Ectodermal cell (in vitro differentiated cells): ENCODE measurements at regions not wholly inside any gene's neighbourhood (a gene's known extent, or its start where the extent isn't known, plus 50 kb on each side); places are given as distances from the start of the nearest gene placed in this dataset.

ENCODE experiments used
- H3K27ac ChIP-seq: 2 replicates; pipeline ENCODE4 v1.7.0; 2013; ENCODE audit warnings: mild to moderate bottlenecking, low read depth, low read length; ENCODE audit not compliant: insufficient read depth, poor library complexity, severe bottlenecking
- H3K27me3 ChIP-seq: 2 replicates; pipeline ENCODE4 v1.7.0; 2013; ENCODE audit warnings: mild to moderate bottlenecking, low read length; ENCODE audit not compliant: insufficient read depth, control insufficient read depth, poor library complexity, severe bottlenecking
- H3K36me3 ChIP-seq: one replicate; pipeline ENCODE4 v1.7.0; 2013; ENCODE audit warnings: low read length; ENCODE audit not compliant: control insufficient read depth, insufficient read depth
- H3K4me1 ChIP-seq: one replicate; pipeline ENCODE4 v1.7.0; 2013; ENCODE audit warnings: low read length; ENCODE audit not compliant: control insufficient read depth, insufficient read depth
- H3K4me3 ChIP-seq: 2 replicates; pipeline ENCODE4 v1.7.0; 2013; ENCODE audit warnings: low read depth, low read length, control low read depth; ENCODE audit not compliant: insufficient read depth
- H3K9me3 ChIP-seq: 2 replicates; pipeline ENCODE4 v1.7.0; 2013; ENCODE audit warnings: mild to moderate bottlenecking, low read length, moderate library complexity; ENCODE audit not compliant: control insufficient read depth
- WGBS, 2 experiments: methylation state at CpG; one replicate each; pipeline ENCODE4 v1.1.7; 2013; ENCODE audit warnings: missing lambda C conversion rate in 2 of 2; 5-methylcytosine and 5-hydroxymethylcytosine counted together

DNA sequence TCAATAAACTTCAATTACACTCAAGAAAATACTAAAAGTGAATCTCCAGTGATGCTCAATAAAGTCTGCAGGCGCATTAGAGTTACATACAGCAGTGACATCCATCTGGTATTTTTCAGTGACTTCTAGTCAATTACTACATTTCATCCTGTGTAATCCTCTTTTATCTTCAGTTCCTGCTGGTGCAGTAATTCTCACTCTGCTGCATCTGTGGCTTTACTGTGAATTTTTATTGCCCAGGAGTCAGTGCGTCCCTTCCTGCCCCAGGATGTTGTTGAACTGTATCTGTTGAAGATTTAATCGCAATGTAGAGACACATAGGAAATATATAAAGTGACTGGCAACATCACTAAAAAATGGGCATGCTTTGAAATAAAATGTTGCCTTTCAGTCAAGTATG, 196.3 kb upstream of the TMTC4 start:
- no peaks in the 10 kb centered on the region for H3K36me3 ChIP-seq
- H3K4me3 ChIP-seq: no peak overlapping the region
- no peak overlapping the region for H3K27ac ChIP-seq
- no peaks in the 10 kb centered on the region for H3K27me3 ChIP-seq
- H3K9me3 ChIP-seq: no peaks in the 10 kb centered on the region
- 94 to 99% methylated on average over 3 of the region's 3 CpGs for WGBS, 2 experiments
- H3K4me1 ChIP-seq: no peaks in the 10 kb centered on the region

DNA sequence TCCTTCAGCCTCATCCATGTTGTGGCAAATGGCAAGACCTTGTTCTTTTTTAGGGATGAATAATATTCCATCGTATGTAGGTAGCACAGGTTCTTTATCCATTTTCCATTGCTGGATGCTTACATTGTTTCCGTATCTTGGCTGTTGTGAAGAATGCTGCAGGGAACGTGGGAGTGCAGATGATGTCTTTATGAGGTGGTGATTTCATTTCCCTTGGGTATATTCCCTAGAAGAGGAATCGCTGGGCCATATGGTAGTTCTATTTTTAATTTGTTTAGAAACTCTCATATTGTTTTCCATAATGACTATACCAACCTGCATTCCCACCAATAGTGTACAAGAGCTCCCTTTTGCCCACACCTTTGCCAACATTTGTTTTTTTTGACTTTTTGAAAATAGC, 186.3 kb upstream of the TMTC4 start:
- 93 to 98% methylated on average over 4 of the region's 4 CpGs for WGBS, 2 experiments
- no peaks in the 10 kb centered on the region for H3K4me1 ChIP-seq
- H3K36me3 ChIP-seq: no peaks in the 10 kb centered on the region
- H3K9me3 ChIP-seq: no peaks in the 10 kb centered on the region
- H3K4me3 ChIP-seq: no peak overlapping the region
- H3K27ac ChIP-seq: no peak overlapping the region
- H3K27me3 ChIP-seq: no peaks in the 10 kb centered on the region

DNA sequence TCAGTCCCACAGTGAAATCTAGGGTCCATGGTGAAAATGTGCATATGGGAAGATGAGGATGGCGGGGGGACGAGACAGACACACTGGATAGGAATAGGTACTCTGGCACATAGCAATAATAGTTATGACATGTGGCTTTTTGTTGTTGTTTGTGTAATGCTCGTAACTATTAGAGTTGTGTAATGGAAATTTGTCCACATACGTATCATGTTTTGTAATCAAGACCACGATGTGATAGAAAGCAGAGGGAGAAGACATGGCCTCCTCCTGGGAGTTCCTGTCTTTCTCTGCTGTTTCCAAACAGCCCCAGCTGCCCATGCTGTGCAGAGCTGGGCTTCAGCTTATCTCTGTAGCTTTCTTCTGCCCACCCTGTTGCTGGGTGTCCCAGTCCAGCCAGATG, 185.3 kb upstream of the TMTC4 start:
- WGBS, 2 experiments: 94 to 96% methylated on average over 5 of the region's 5 CpGs
- H3K27ac ChIP-seq: no peak overlapping the region
- no peaks in the 10 kb centered on the region for H3K36me3 ChIP-seq
- H3K9me3 ChIP-seq: no peaks in the 10 kb centered on the region
- H3K4me3 ChIP-seq: no peak overlapping the region
- H3K27me3 ChIP-seq: no peaks in the 10 kb centered on the region
- H3K4me1 ChIP-seq: no peaks in the 10 kb centered on the region

DNA sequence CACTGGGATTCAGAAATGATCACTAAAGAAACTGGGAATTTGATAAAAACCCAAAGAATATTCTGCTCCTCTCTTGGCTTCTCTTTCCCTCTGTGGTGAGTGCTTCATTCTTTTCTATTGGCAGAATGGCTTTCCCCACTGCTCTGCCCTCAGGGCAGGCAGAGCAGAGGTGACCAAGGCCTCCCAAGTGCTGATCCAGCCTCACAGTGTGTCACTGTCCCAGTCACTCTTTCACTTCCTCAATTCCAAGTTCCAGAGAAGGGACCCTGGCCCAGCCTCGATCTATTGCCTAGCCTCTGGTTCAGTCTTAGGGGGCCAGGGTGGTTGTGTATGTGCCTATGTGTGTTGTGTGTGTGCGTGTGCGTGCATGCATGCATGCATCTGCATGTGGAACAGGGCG, 180.6 kb upstream of the TMTC4 start:
- 95 to 96% methylated on average over 4 of the region's 4 CpGs for WGBS, 2 experiments
- Histone ChIP-seq H3K9me3 (no peaks in the 10 kb centered on the region), H3K4me3 (no peak overlapping the region), H3K27me3 (no peaks in the 10 kb centered on the region), H3K27ac (no peak overlapping the region), H3K4me1 (no peaks in the 10 kb centered on the region), H3K36me3 (no peaks in the 10 kb centered on the region)

DNA sequence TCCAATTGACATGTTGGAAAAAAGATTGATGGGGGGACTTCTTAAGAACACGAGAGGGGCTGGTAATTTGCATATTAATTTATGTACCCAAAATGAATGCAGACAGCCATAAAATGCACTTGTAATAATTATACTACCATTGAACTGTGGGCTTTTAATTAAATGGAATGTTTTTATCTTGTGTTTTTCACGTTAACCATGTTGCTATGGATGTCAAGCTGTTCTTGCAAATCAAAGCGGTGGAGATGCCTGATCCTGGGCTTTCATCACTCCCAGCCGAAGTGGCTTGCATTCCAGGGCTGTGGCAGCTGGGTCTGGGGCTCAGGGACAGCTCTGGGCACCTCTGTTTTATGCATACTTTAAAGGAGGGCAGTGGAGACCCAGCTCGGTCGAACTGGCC, 179.4 kb upstream of the TMTC4 start:
- Histone ChIP-seq H3K27ac (no peak overlapping the region), H3K9me3 (no peaks in the 10 kb centered on the region), H3K4me1 (no peaks in the 10 kb centered on the region), H3K36me3 (no peaks in the 10 kb centered on the region), H3K27me3 (no peaks in the 10 kb centered on the region), H3K4me3 (no peak overlapping the region)
- 39 to 49% methylated on average over 5 to 6 of the region's 6 CpGs for WGBS, 2 experiments

DNA sequence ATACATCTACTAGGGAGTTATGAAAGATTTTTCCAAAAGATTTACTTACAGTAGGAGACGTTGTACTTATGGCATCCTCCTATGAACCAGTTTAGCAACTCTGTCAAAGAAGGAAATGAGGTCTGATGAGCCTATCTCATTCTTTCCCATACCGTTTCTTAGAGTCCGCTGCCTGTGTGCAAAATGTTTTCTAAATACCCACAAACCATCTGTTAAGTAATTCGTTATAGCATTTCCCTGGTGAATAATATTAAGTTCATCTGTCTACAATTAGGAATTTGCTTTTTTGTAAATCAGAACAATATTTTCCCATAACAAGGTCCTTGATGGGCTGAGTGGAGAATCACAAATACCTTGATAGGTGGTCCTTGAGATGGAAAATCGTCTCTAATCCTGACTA, 178.8 kb upstream of the TMTC4 start:
- 92 to 93% methylated on average over 4 to 5 of the region's 5 CpGs for WGBS, 2 experiments
- Histone ChIP-seq H3K4me1 (no peaks in the 10 kb centered on the region), H3K27ac (no peak overlapping the region), H3K9me3 (no peaks in the 10 kb centered on the region), H3K27me3 (no peaks in the 10 kb centered on the region), H3K4me3 (no peak overlapping the region), H3K36me3 (no peaks in the 10 kb centered on the region)

DNA sequence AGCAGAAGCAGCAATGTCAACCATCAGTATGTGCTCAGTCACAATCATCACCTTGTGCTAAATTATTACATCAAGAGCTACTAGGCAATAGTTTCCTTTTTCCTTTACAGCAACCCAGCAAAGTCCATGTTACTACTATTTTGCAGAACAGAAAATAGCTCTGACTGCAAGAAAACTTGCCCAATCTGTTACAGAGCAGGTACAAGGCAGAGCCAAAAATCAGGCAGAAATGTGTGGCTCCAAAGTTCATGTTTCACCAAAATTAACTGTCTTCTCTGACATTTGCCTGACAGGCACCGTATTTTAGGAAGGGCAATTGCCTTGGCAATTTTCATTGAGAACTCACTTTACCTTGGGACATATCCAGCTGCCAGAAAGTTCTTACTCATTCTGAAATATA, 177.6 kb upstream of the TMTC4 start:
- no peaks in the 10 kb centered on the region for H3K36me3 ChIP-seq
- 96 to 98% methylated on average over 1 of the region's 1 CpG for WGBS, 2 experiments
- H3K4me3 ChIP-seq: no peak overlapping the region
- no peak overlapping the region for H3K27ac ChIP-seq
- no peaks in the 10 kb centered on the region for H3K4me1 ChIP-seq
- H3K27me3 ChIP-seq: no peaks in the 10 kb centered on the region
- no peaks in the 10 kb centered on the region for H3K9me3 ChIP-seq

DNA sequence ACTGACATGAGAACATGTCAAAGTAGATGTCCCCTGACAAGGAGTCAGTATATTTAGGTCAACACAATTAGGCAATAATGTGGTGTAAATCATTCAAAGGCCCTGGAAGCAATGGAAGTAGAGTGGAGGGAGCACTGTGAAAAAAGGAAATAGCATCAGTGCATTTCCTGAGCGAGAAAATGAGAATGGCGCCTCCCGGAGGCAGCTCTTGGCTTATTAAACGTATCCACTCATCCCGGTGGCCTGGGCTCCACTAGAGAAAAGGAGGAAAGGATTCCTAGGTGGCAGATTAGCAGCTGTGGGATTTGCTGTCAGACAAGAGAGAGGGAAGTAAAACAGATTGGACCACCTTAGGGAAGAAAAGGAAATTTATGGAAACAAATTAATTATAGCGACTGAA, 173.7 kb upstream of the TMTC4 start:
- no peak overlapping the region for H3K27ac ChIP-seq
- H3K4me3 ChIP-seq: no peak overlapping the region
- no peaks in the 10 kb centered on the region for H3K36me3 ChIP-seq
- 95 to 97% methylated on average over 6 of the region's 6 CpGs for WGBS, 2 experiments
- no peaks in the 10 kb centered on the region for H3K27me3 ChIP-seq
- H3K4me1 ChIP-seq: no peaks in the 10 kb centered on the region
- H3K9me3 ChIP-seq: no peaks in the 10 kb centered on the region

DNA sequence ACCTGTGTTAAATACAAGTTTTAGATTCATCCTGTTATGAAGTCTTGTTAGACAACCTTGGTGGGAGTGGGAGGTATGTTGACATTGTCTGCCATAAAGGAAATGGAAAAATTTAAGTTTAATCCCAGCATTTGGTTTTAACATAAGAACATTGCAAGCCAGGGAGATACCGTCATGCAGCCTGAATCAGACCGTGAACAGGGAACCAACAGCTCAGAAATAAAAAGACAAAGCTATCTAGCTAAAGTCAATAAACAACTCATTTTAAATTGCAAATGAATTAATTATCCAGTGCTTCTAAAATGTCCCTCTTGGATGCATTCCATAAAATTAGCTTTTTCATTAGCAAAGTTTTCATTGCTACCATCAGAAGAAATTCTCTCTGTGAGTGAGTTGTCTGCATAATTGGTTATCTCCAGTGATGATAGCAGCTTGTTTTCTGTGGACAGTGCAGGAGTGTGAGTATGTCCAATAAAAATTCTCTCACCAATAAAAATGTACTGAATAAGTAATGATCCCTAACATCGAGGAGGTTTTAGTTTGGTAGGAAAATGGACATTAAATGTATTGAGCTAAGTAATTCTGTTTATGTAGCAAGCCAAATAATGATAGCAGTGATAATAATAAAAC, 170.6 kb upstream of the TMTC4 start:
- no peaks in the 10 kb centered on the region for H3K27me3 ChIP-seq
- H3K4me1 ChIP-seq: no peaks in the 10 kb centered on the region
- H3K4me3 ChIP-seq: no peak overlapping the region
- H3K27ac ChIP-seq: no peak overlapping the region
- no peaks in the 10 kb centered on the region for H3K36me3 ChIP-seq
- WGBS, 2 experiments: 88 to 97% methylated on average over 2 to 3 of the region's 3 CpGs
- H3K9me3 ChIP-seq: no peaks in the 10 kb centered on the region

DNA sequence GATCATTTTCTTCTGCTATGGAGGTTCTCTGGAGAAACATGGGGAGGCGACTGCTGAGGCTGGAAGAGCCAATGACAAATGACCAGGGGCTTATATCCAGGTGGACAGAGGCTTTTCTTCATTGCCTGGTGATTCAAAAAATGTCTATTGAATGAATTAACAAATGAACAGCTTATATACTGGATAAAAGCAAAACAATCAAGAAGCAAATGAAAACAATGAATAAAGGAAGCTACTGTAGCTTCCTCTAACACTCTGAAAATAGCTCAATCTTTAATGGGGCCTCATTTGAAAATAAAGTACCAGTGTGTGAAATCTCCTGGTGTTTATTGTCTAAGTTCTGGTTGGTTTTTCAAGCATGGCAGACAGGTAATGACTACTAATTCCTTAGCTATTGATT, 167.5 kb upstream of the TMTC4 start:
- H3K4me3 ChIP-seq: no peak overlapping the region
- 92 to 97% methylated on average over 1 of the region's 1 CpG for WGBS, 2 experiments

DNA sequence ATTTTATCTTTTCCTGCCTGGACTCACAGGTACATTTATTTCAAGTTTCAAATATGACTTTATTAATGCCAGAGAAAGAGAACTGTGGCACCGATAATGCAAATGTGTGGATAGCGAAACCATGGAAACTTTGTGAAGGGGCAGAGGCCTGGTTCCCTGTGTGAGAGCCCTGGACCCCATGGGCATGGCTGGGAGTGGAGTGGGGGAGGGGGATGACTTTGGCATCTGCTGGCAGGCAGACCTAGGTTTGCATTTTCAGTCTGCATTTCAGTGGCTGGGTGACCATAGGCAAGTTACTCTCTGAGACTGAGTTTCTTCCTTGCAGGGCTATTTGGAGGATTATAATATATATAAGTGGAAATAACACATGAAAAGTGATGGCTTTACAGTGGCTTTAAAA, 163.8 kb upstream of the TMTC4 start:
- Histone ChIP-seq H3K4me1 (no peaks in the 10 kb centered on the region), H3K27me3 (no peaks in the 10 kb centered on the region), H3K36me3 (no peaks in the 10 kb centered on the region), H3K9me3 (no peaks in the 10 kb centered on the region), H3K27ac (no peak overlapping the region), H3K4me3 (no peak overlapping the region)
- 93 to 95% methylated on average over 2 of the region's 2 CpGs for WGBS, 2 experiments

More for the DNA sequence above, 167.5 kb upstream of the TMTC4 start:
- Histone ChIP-seq H3K4me1 (no peaks in the 10 kb centered on the region), H3K9me3 (no peaks in the 10 kb centered on the region), H3K27ac (no peak overlapping the region), H3K27me3 (no peaks in the 10 kb centered on the region), H3K36me3 (no peaks in the 10 kb centered on the region)
